ENCODE measurements at regions not wholly inside any gene's neighbourhood (a gene's known extent, or its start where the extent isn't known, plus 50 kb on each side); places are given as distances from the start of the nearest gene placed in this dataset.

DNA sequence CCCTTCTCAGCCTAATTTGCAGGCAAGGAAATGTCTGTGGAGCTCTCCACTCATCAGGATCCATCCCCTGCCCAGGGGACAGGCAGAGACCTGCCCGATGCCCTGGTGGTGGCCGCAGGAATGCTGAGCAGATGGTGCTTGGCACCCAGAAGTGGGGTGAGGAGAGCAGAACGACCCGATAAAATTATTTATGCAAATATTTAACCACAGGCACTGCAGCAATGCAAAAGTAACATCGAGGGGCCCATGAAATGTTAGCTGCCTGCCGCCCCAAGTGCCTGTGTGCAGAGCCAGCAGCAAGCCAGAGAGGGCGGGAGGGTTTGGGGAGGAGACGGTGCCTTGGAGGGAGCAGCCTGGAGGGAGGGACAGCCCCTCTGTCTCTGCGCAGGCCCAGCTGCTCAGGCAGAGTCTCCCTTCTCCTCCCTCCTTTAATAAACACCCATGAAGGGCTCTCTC is 205.5 kb downstream of the CTTN start:
- H3K27ac ChIP-seq (ENCODE audit: low read length), result no peak overlapping the region
- TF ChIP-seq, protein P1, sequence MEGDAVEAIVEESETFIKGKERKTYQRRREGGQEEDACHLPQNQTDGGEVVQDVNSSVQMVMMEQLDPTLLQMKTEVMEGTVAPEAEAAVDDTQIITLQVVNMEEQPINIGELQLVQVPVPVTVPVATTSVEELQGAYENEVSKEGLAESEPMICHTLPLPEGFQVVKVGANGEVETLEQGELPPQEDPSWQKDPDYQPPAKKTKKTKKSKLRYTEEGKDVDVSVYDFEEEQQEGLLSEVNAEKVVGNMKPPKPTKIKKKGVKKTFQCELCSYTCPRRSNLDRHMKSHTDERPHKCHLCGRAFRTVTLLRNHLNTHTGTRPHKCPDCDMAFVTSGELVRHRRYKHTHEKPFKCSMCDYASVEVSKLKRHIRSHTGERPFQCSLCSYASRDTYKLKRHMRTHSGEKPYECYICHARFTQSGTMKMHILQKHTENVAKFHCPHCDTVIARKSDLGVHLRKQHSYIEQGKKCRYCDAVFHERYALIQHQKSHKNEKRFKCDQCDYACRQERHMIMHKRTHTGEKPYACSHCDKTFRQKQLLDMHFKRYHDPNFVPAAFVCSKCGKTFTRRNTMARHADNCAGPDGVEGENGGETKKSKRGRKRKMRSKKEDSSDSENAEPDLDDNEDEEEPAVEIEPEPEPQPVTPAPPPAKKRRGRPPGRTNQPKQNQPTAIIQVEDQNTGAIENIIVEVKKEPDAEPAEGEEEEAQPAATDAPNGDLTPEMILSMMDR (IDR thresholded peaks at IDR 0.05), result no peak
- H3K4me3 ChIP-seq (ENCODE audit: low read length), result no peak overlapping the region
- Mint-ChIP-seq H3K4me3 (no peak overlapping the region), H3K36me3 (no peaks in the 10 kb centered on the region), H3K9me3 (no peaks in the 10 kb centered on the region), H3K27me3 (ENCODE audit: low read depth in 2 of 2) (peaks cover 0 to 1% of the 10 kb centered on the region in 2 donors), H3K4me1 (no peaks in the 10 kb centered on the region), H3K27ac (no peak overlapping the region)
- ATAC-seq (no peak), DNase-seq (no peak)
- intact Hi-C loops (cut with micrococcal nuclease), result no loop called here
- no peaks in the 10 kb centered on the region for H3K27me3 ChIP-seq (ENCODE audit: control insufficient read depth, insufficient read depth, low read length)
- H3K36me3 ChIP-seq (ENCODE audit: control insufficient read depth, insufficient read depth, low read length), result no peaks in the 10 kb centered on the region
- no peaks in the 10 kb centered on the region for H3K9me3 ChIP-seq (ENCODE audit: control insufficient read depth, insufficient read depth, low read length)
- 79% methylated on average over 7 of the region's 9 CpGs for WGBS (ENCODE audit: insufficient coverage)
- no peaks in the 10 kb centered on the region for H3K4me1 ChIP-seq (ENCODE audit: control insufficient read depth, insufficient read depth, low read length)

DNA sequence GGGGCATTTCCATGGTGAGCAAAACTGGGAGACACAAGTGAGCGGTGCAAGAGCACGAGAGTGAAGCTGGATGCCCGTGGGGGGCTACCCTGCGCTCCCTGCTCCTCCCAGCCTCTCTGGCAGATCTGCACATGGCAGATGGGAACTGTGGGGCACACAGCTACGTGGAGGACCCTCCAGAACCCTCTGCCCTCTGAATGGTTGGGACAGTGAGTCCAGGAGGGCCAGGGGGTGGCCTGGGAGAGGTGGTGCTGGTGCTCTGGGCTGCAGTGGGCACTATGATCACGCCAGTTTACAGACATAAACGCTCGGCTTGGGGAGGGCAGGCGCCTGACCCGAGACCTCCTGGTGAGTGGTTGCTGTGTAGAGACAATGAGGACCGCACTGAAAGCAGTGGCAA is 205.9 kb downstream of the CTTN start:
- intact Hi-C loops (cut with micrococcal nuclease), result no loop called here
- no peak for ATAC-seq
- no peak overlapping the region for H3K27ac Mint-ChIP-seq
- H3K4me3 ChIP-seq (ENCODE audit: low read length), result no peak overlapping the region
- H3K27me3 Mint-ChIP-seq (ENCODE audit: low read depth in 2 of 2), result no peaks in the 10 kb centered on the region
- TF ChIP-seq, protein P1 (IDR thresholded peaks at IDR 0.05), result no peak
- no peaks in the 10 kb centered on the region for H3K9me3 Mint-ChIP-seq
- WGBS (ENCODE audit: insufficient coverage), result 87% methylated on average over 11 of the region's 11 CpGs
- H3K27ac ChIP-seq (ENCODE audit: low read length), result no peak overlapping the region
- no peaks in the 10 kb centered on the region for H3K9me3 ChIP-seq (ENCODE audit: control insufficient read depth, insufficient read depth, low read length)
- DNase-seq, result no peak
- H3K36me3 Mint-ChIP-seq, result no peaks in the 10 kb centered on the region
- H3K36me3 ChIP-seq (ENCODE audit: control insufficient read depth, insufficient read depth, low read length), result no peaks in the 10 kb centered on the region
- no peaks in the 10 kb centered on the region for H3K4me1 Mint-ChIP-seq
- no peaks in the 10 kb centered on the region for H3K27me3 ChIP-seq (ENCODE audit: control insufficient read depth, insufficient read depth, low read length)
- no peaks in the 10 kb centered on the region for H3K4me1 ChIP-seq (ENCODE audit: control insufficient read depth, insufficient read depth, low read length)
- no peak overlapping the region for H3K4me3 Mint-ChIP-seq

DNA sequence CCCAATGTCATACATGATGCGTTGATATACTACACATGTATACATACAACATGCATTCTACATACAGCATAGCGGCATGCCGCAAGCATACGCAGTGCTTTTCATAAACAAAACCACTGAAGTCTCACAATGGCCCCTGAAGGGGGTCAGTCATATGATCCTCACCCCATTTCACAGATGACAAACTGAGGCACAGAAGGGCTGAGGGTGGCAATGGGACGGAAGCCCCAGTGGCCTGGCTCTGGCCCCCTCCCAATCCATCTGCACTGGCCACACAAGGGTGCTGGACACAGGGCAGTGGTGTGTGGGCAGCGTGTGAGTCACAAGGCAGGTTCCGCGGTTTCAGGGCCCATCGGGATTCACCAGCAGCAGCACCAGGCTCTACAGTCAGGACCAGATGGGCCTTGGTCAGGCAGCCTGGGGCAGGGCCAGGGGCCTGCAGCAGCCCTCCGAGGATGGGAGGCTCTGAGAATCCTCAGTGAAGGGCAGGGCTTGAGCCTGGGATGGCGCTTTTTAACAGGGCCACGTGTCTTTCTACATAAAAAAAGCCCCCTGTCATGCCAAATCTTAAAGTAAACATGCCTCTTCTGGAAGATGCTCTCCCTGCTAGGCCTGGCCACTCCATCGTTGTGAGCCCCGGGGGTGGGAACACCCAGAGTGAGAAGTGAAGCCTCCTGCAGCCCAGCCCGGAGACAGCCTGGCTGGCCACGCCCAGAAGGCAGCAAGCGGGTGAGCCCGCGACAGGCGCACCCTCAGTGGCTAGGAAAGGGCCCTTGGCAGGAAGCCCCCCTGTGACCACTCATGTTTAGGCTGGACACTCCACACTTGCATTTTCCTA is 206.5 kb downstream of the CTTN start:
- DNase-seq, result no peak
- H3K27me3 ChIP-seq (ENCODE audit: control insufficient read depth, insufficient read depth, low read length), result no peaks in the 10 kb centered on the region
- Mint-ChIP-seq H3K27ac (no peak overlapping the region), H3K4me3 (no peak overlapping the region), H3K27me3 (ENCODE audit: low read depth in 2 of 2) (no peaks in the 10 kb centered on the region), H3K4me1 (no peaks in the 10 kb centered on the region), H3K36me3 (no peaks in the 10 kb centered on the region), H3K9me3 (no peaks in the 10 kb centered on the region)
- WGBS (ENCODE audit: insufficient coverage), result 88% methylated on average over 20 of the region's 20 CpGs
- no peak overlapping the region for H3K27ac ChIP-seq (ENCODE audit: low read length)
- TF ChIP-seq, protein P1 (IDR thresholded peaks at IDR 0.05), result no peak
- H3K36me3 ChIP-seq (ENCODE audit: control insufficient read depth, insufficient read depth, low read length), result no peaks in the 10 kb centered on the region
- H3K4me3 ChIP-seq (ENCODE audit: low read length), result no peak overlapping the region
- no peaks in the 10 kb centered on the region for H3K4me1 ChIP-seq (ENCODE audit: control insufficient read depth, insufficient read depth, low read length)
- no peaks in the 10 kb centered on the region for H3K9me3 ChIP-seq (ENCODE audit: control insufficient read depth, insufficient read depth, low read length)
- ATAC-seq, result no peak
- intact Hi-C loops (cut with micrococcal nuclease), result no loop called here

DNA sequence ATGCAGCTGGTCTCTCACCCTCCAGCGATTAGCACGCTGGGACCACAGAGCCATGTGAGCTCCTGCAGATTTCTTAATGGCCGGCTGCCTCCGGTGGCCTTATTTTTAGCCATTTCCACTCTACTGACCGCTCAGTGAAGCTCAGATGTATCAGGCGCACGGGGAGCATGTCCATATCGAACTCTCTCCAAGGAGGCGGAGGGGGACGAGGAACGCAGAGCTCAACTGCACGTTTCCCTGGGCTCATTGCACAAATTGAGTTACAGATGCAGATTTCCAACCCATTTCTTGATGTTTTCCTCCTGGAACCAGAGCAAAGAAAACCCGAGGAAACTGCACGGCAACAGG is 207.1 kb downstream of the CTTN start:
- DNase-seq, result no peak
- Mint-ChIP-seq H3K36me3 (no peaks in the 10 kb centered on the region), H3K9me3 (no peaks in the 10 kb centered on the region), H3K27ac (no peak overlapping the region), H3K27me3 (ENCODE audit: low read depth in 2 of 2) (no peaks in the 10 kb centered on the region), H3K4me1 (no peaks in the 10 kb centered on the region), H3K4me3 (no peak overlapping the region)
- Histone ChIP-seq H3K27me3 (ENCODE audit: control insufficient read depth, insufficient read depth, low read length) (no peaks in the 10 kb centered on the region), H3K4me1 (ENCODE audit: control insufficient read depth, insufficient read depth, low read length) (no peaks in the 10 kb centered on the region), H3K4me3 (ENCODE audit: low read length) (no peak overlapping the region), H3K27ac (ENCODE audit: low read length) (no peak overlapping the region), H3K9me3 (ENCODE audit: control insufficient read depth, insufficient read depth, low read length) (no peaks in the 10 kb centered on the region), H3K36me3 (ENCODE audit: control insufficient read depth, insufficient read depth, low read length) (no peaks in the 10 kb centered on the region)
- intact Hi-C loops (cut with micrococcal nuclease), result no loop called here
- no peak for ATAC-seq
- 93% methylated on average over 14 of the region's 14 CpGs for WGBS (ENCODE audit: insufficient coverage)
- TF ChIP-seq, protein P1 (IDR thresholded peaks at IDR 0.05), result no peak
